Right lobe of liver (tissue), 6 donors: ENCODE measurements at regions not wholly inside any gene's neighbourhood (a gene's known extent, or its start where the extent isn't known, plus 50 kb on each side); places are given as distances from the start of the nearest gene placed in this dataset.

Experiments
- ATAC-seq, 4 donors: fragments of 200-7000 bp; cut with Tn5 transposase; one replicate each; pipeline ENCODE4 v1.9.1; 2020; ENCODE audit warnings: mild to moderate bottlenecking in 4 of 4, moderate library complexity in 4 of 4
- DNase-seq, 3 donors: peaks; one replicate each; pipeline ENCODE4 v3.0.0-alpha.2; 2020
- H3K27ac ChIP-seq, 3 donors: fragments of 200-600 bp; one replicate each; pipeline ENCODE4 v1.8.0; 2022
- H3K27me3 ChIP-seq, 2 donors: fragments of 200-600 bp; one replicate each; pipeline ENCODE4 v1.8.0; 2022
- H3K36me3 ChIP-seq, 4 donors: fragments of 200-600 bp; sonication (generic) in 1 of 4; one replicate each; pipeline versions ENCODE4 v1.5.1 to v1.8.0; 2017 to 2022; ENCODE audit warnings: control low read depth in 1 of 4
- H3K4me1 ChIP-seq, 4 donors: fragments of 200-600 bp; sonication (generic) in 1 of 4; one replicate each; pipeline versions ENCODE4 v1.5.1 to v1.8.0; 2017 to 2022; ENCODE audit warnings: control low read depth in 1 of 4
- H3K4me3 ChIP-seq, 3 donors: fragments of 200-600 bp; one replicate each; pipeline ENCODE4 v1.8.0; 2022
- H3K9me3 ChIP-seq, 4 donors: fragments of 200-600 bp; sonication (generic) in 1 of 4; one replicate each; pipeline versions ENCODE4 v1.5.1 to v1.8.0; 2017 to 2022; ENCODE audit warnings: control low read depth in 1 of 4
- POLR2A ChIP-seq: fragments of 450-650 bp; IDR thresholded peaks from one replicate; pipeline ENCODE4 v1.6.1; 2017; ENCODE audit warnings: antibody characterized with exemption, mild to moderate bottlenecking
- WGBS: methylation state at CpG from one replicate; pipeline ENCODE4 v1.1.6; 2018; ENCODE audit warnings: low coverage, low lambda C conversion rate; ENCODE audit not compliant: insufficient coverage; ENCODE audit errors: missing lambda C conversion rate; 5-methylcytosine and 5-hydroxymethylcytosine counted together
- intact Hi-C, 2 donors: fragments of 100-400 bp; cut with DNase I; formaldehyde crosslinking; loops; one replicate each; pipeline versions ENCODE4 v1.11.2 to v1.14.1; 2022
- TF ChIP-seq, protein P1 (sequence below), 4 donors: fragments of 200-600 bp in 3 of 4; fragments of 450-650 bp in 1 of 4; IDR thresholded peaks; one replicate each; pipeline versions ENCODE4 v1.5.1 to v1.8.0; 2016 to 2022; ENCODE audit warnings: antibody characterized with exemption in 4 of 4, mild to moderate bottlenecking in 2 of 4
- donor health status: DM: no; HTN: yes; CAD: no.
- donor health status: DM: no; HTN: no; CAD: no.
- donor health status: DM: no; HTN: no; CAD: no.
- donor health status: DM: no; HTN: yes; CAD: no.
- donor health status: DM: no; HTN: yes; CAD: no.

DNA sequence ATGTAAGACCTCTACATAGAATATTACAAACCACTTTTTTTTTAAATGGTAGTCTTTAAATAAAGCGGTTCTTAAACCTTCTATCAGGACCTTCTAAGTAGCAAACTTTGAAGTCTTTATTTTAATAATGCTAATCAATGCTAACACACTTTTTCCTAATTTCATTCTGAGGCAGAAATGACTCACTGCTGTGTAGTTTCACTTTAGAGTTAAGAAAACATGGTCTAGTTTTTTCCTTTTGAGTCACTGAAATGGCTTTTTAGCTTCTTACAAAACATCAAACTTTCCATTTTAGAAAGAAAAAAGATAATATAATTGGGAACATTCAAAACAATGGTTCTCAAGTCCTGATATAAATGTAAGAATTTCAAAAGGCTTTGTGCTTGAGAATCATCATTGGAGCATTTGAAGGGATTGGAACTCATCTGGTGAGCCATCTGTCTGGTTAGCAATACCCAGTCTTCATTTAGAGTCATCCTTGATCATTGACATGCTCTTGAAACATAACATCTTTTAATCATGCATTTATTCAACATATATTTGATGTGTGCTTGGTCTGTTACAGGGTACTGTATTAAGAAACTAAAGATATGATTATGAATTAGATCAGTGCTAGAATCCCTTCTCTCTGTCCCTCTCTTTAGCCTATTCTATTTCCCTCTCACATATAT lies 258.3 kb upstream of the MON1B start:
- Histone ChIP-seq H3K27me3 (no peaks in the 10 kb centered on the region), H3K4me3 (no peak overlapping the region), H3K4me1 (peaks cover 0 to 9% (median 0%) of the 10 kb centered on the region in 4 donors), H3K27ac (no peak overlapping the region), H3K9me3 (no peaks in the 10 kb centered on the region), H3K36me3 (no peaks in the 10 kb centered on the region)
- DNase-seq (no peak), ATAC-seq (peak in 1 of 4 donors; percentile 46)
- intact Hi-C loops, result no loop called here
- WGBS, result 77% methylated on average over 1 of the region's 1 CpG
- TF ChIP-seq POLR2A, result no peak
- TF ChIP-seq, protein P1, sequence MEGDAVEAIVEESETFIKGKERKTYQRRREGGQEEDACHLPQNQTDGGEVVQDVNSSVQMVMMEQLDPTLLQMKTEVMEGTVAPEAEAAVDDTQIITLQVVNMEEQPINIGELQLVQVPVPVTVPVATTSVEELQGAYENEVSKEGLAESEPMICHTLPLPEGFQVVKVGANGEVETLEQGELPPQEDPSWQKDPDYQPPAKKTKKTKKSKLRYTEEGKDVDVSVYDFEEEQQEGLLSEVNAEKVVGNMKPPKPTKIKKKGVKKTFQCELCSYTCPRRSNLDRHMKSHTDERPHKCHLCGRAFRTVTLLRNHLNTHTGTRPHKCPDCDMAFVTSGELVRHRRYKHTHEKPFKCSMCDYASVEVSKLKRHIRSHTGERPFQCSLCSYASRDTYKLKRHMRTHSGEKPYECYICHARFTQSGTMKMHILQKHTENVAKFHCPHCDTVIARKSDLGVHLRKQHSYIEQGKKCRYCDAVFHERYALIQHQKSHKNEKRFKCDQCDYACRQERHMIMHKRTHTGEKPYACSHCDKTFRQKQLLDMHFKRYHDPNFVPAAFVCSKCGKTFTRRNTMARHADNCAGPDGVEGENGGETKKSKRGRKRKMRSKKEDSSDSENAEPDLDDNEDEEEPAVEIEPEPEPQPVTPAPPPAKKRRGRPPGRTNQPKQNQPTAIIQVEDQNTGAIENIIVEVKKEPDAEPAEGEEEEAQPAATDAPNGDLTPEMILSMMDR (IDR thresholded peaks at IDR 0.05), result no peak

DNA sequence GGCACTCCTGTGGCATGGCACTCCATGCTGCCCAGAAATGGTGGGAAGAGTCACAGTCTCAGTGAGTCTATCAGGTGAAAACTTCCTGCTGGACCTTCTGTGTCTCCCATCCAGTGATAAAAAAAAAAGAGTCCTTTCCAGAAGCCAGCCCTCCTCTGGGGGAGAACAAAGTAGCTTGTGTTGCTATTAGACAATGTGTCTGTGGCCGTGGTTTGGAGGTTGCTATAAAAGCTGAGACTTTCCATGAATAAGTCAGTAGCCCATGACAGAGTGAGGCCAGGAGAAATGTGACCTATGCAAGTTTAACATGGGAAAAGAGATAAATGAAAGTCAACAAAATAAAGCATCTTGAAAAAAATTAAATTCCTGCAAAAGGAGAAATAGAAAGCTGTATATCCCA lies 250.7 kb upstream of the MON1B start:
- 67% methylated on average over 1 of the region's 1 CpG for WGBS
- no peak for ATAC-seq
- TF ChIP-seq, protein P1 (IDR thresholded peaks at IDR 0.05), result no peak
- no peak for TF ChIP-seq POLR2A
- H3K36me3 ChIP-seq, result no peaks in the 10 kb centered on the region
- no peaks in the 10 kb centered on the region for H3K4me1 ChIP-seq
- H3K9me3 ChIP-seq, result no peaks in the 10 kb centered on the region
- intact Hi-C loops, result no loop called here
- no peaks in the 10 kb centered on the region for H3K27me3 ChIP-seq
- H3K4me3 ChIP-seq, result no peak overlapping the region
- no peak for DNase-seq
- H3K27ac ChIP-seq, result no peak overlapping the region

DNA sequence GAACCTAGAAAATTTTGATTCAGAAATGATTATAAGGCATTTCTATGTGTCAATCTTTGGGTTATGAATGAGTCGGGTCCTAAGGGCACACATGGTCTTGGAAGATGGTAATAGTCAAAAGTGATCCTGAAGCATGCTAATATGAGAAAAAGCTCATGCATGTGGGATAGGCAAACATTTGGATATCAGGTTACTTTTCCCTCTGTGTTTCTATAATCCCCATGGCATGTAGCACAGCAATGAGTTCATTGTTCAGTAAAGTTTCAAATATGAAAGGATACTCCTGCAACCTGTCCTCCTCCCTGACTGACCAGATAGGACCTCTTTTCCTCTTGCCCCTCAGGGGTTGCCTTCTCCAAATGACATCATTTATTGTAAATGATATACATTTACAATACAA lies 249.9 kb upstream of the MON1B start:
- Histone ChIP-seq H3K27me3 (no peaks in the 10 kb centered on the region), H3K4me1 (no peaks in the 10 kb centered on the region), H3K4me3 (no peak overlapping the region), H3K9me3 (no peaks in the 10 kb centered on the region), H3K36me3 (no peaks in the 10 kb centered on the region), H3K27ac (no peak overlapping the region)
- 93% methylated on average over 1 of the region's 1 CpG for WGBS
- ATAC-seq, result no peak
- no peak for DNase-seq
- intact Hi-C loops, result no loop called here
- TF ChIP-seq, protein P1 (IDR thresholded peaks at IDR 0.05), result no peak
- TF ChIP-seq POLR2A, result no peak

DNA sequence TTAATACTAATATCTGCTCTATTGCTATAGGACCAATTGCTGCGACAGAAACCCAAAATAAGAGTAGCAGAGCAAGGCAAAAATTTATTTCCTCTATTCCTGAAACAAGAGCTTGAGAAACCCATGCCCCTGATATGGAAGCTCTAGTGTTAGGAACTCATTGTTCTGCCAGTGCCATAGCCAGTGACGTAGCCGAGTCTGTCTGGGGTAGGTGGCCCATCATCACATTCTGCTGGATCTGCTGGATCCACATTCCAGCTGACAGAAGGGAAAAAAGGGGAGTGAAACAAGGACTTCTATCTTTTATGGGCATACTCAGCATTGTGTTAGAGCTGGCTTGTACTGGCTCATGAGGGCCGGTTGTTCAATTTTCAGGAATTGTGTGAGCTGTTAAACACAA lies 248.9 kb upstream of the MON1B start:
- no peaks in the 10 kb centered on the region for H3K9me3 ChIP-seq
- intact Hi-C loops, result no loop called here
- 94% methylated on average over 2 of the region's 4 CpGs for WGBS
- no peaks in the 10 kb centered on the region for H3K4me1 ChIP-seq
- ATAC-seq (no peak), DNase-seq (no peak)
- H3K27me3 ChIP-seq, result no peaks in the 10 kb centered on the region
- no peak for TF ChIP-seq POLR2A
- TF ChIP-seq, protein P1 (IDR thresholded peaks at IDR 0.05), result no peak
- H3K4me3 ChIP-seq, result no peak overlapping the region
- H3K27ac ChIP-seq, result no peak overlapping the region
- H3K36me3 ChIP-seq, result no peaks in the 10 kb centered on the region
